ENCODE measurements at regions not wholly inside any gene's neighbourhood (a gene's known extent, or its start where the extent isn't known, plus 50 kb on each side); places are given as distances from the start of the nearest gene placed in this dataset.

DNA sequence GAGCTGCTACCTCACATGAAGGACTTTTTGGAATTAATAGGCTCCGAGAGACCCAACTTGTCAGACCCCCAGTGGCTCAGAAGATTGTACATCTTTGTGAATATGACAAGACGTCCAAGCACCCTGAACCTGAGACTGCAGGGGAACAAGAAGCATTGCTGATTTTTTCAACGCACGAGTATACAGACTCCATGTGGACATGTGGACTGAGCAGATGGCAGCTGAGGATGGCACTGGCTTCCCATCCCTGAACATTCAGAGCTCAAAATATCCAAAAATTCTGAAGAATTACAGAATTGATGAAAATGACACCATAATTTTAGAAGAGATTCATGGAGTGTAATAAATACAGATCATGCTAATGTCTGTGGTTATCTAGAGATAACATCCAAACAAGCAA is 254.1 kb downstream of the MZT1 start:
- DNase-seq (no peak), ATAC-seq (ENCODE audit: insufficient read depth, low FRiP score) (no peak)
- Histone ChIP-seq H3K27ac (ENCODE audit: low read depth in 1 of 2, low read length in 1 of 2) (no peak overlapping the region), H3K36me3 (ENCODE audit: control insufficient read depth in 4 of 4, insufficient read depth in 4 of 4, low read length in 4 of 4) (no peaks in the 10 kb centered on the region), H3K4me3 (no peak overlapping the region), H3K4me1 (ENCODE audit: control insufficient read depth in 5 of 5, insufficient read depth in 5 of 5, low read length in 5 of 5) (peaks cover 0 to 2% (median 0%) of the 10 kb centered on the region in 5 donors), H3K27me3 (ENCODE audit: control insufficient read depth in 3 of 3, insufficient read depth in 3 of 3, low read length in 2 of 3) (no peaks in the 10 kb centered on the region), H3K9ac (ENCODE audit: insufficient read depth in 1 of 2, low read length in 2 of 2) (no peak overlapping the region), H3K9me3 (ENCODE audit: control insufficient read depth in 4 of 4, insufficient read depth in 3 of 4, low read length in 3 of 4) (no peaks in the 10 kb centered on the region)
- 88 to 95% methylated on average over 4 of the region's 4 CpGs for WGBS, 2 donors
- TF ChIP-seq, protein P1, sequence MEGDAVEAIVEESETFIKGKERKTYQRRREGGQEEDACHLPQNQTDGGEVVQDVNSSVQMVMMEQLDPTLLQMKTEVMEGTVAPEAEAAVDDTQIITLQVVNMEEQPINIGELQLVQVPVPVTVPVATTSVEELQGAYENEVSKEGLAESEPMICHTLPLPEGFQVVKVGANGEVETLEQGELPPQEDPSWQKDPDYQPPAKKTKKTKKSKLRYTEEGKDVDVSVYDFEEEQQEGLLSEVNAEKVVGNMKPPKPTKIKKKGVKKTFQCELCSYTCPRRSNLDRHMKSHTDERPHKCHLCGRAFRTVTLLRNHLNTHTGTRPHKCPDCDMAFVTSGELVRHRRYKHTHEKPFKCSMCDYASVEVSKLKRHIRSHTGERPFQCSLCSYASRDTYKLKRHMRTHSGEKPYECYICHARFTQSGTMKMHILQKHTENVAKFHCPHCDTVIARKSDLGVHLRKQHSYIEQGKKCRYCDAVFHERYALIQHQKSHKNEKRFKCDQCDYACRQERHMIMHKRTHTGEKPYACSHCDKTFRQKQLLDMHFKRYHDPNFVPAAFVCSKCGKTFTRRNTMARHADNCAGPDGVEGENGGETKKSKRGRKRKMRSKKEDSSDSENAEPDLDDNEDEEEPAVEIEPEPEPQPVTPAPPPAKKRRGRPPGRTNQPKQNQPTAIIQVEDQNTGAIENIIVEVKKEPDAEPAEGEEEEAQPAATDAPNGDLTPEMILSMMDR (IDR thresholded peaks at IDR 0.05; ENCODE audit: control extremely low read depth, extremely low read depth), result no peak

DNA sequence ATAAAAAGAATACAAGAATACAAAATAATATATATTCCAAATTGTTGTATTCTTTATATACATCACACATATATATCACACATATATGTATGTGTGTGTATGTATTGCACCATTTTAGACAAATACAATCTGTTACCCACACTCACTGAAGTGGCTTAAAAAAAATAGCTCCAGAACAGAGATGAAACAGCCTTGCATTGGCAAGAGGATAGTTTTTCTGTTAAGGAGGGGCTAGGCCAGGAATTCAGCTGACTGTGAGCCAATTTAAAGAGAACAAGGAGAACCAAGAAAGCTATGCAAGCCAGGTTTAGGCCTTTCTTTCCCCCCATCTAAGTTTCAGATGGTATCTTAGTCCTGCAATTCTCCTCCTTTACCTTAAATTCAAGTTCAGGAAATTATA is 257.5 kb downstream of the MZT1 start:
- no peaks in the 10 kb centered on the region for H3K27me3 ChIP-seq (ENCODE audit: control insufficient read depth in 3 of 3, insufficient read depth in 3 of 3, low read length in 2 of 3)
- DNase-seq, result peak; percentile 25 to 77 (median 63)
- no peak for ATAC-seq (ENCODE audit: insufficient read depth, low FRiP score)
- TF ChIP-seq, protein P1 (IDR thresholded peaks at IDR 0.05; ENCODE audit: control extremely low read depth, extremely low read depth), result no peak
- H3K36me3 ChIP-seq (ENCODE audit: control insufficient read depth in 4 of 4, insufficient read depth in 4 of 4, low read length in 4 of 4), result no peaks in the 10 kb centered on the region
- H3K9ac ChIP-seq (ENCODE audit: insufficient read depth in 1 of 2, low read length in 2 of 2), result no peak overlapping the region
- H3K4me3 ChIP-seq, result no peak overlapping the region
- H3K27ac ChIP-seq (ENCODE audit: low read depth in 1 of 2, low read length in 1 of 2), result no peak overlapping the region
- peaks cover 0 to 2% (median 0%) of the 10 kb centered on the region in 5 donors for H3K4me1 ChIP-seq (ENCODE audit: control insufficient read depth in 5 of 5, insufficient read depth in 5 of 5, low read length in 5 of 5)
- no peaks in the 10 kb centered on the region for H3K9me3 ChIP-seq (ENCODE audit: control insufficient read depth in 4 of 4, insufficient read depth in 3 of 4, low read length in 3 of 4)

GRCh38 chr13:72463561-72463960 is 263.9 kb downstream of the MZT1 start:
- TF ChIP-seq, protein P1 (IDR thresholded peaks at IDR 0.05; ENCODE audit: control extremely low read depth, extremely low read depth), result no peak
- WGBS, 2 donors, result 66 to 80% methylated on average over 7 of the region's 7 CpGs
- Histone ChIP-seq H3K27me3 (ENCODE audit: control insufficient read depth in 3 of 3, insufficient read depth in 3 of 3, low read length in 2 of 3) (no peaks in the 10 kb centered on the region), H3K27ac (ENCODE audit: low read depth in 1 of 2, low read length in 1 of 2) (no peak overlapping the region), H3K9me3 (ENCODE audit: control insufficient read depth in 4 of 4, insufficient read depth in 3 of 4, low read length in 3 of 4) (peaks cover 0 to 3% (median 0%) of the 10 kb centered on the region in 4 donors), H3K4me3 (no peak overlapping the region), H3K9ac (ENCODE audit: insufficient read depth in 1 of 2, low read length in 2 of 2) (no peak overlapping the region), H3K4me1 (ENCODE audit: control insufficient read depth in 5 of 5, insufficient read depth in 5 of 5, low read length in 5 of 5) (peaks cover 0 to 8% (median 0%) of the 10 kb centered on the region in 5 donors), H3K36me3 (ENCODE audit: control insufficient read depth in 4 of 4, insufficient read depth in 4 of 4, low read length in 4 of 4) (no peaks in the 10 kb centered on the region)
- ATAC-seq (ENCODE audit: insufficient read depth, low FRiP score) (no peak), DNase-seq (peak; percentile 17 to 66 (median 34))

- H3K9me3 ChIP-seq (ENCODE audit: control insufficient read depth in 4 of 4, insufficient read depth in 3 of 4, low read length in 3 of 4), result peaks cover 0 to 3% (median 0%) of the 10 kb centered on the region in 4 donors
- peaks cover 0 to 8% (median 0%) of the 10 kb centered on the region in 5 donors for H3K4me1 ChIP-seq (ENCODE audit: control insufficient read depth in 5 of 5, insufficient read depth in 5 of 5, low read length in 5 of 5)
- TF ChIP-seq, protein P1 (IDR thresholded peaks at IDR 0.05; ENCODE audit: control extremely low read depth, extremely low read depth), result no peak
- no peak overlapping the region for H3K4me3 ChIP-seq
- H3K27me3 ChIP-seq (ENCODE audit: control insufficient read depth in 3 of 3, insufficient read depth in 3 of 3, low read length in 2 of 3), result no peaks in the 10 kb centered on the region
- no peak overlapping the region for H3K9ac ChIP-seq (ENCODE audit: insufficient read depth in 1 of 2, low read length in 2 of 2)
- no peak overlapping the region for H3K27ac ChIP-seq (ENCODE audit: low read depth in 1 of 2, low read length in 1 of 2)
- no peaks in the 10 kb centered on the region for H3K36me3 ChIP-seq (ENCODE audit: control insufficient read depth in 4 of 4, insufficient read depth in 4 of 4, low read length in 4 of 4)
- ATAC-seq (ENCODE audit: insufficient read depth, low FRiP score), result no peak
- peak in 1 of 3 donors; percentile 5 for DNase-seq
Measured at GRCh38 chr13:72462726-72463125, 264.7 kb downstream of the MZT1 start.
